SK-N-SH (cell line): ENCODE measurements at regions not wholly inside any gene's neighbourhood (a gene's known extent, or its start where the extent isn't known, plus 50 kb on each side); places are given as distances from the start of the nearest gene placed in this dataset.

Source experiments
- CTCF ChIA-PET: fragments of 300-600, 350-600 bp; formaldehyde crosslinking; extraction: SDS; loops from one replicate; lab custom pipeline; 2021; lab: Yijun Ruan, JAX
- POLR2A ChIA-PET: fragments of 350-600 bp; sonication (Branson Sonifier 250); formaldehyde crosslinking; extraction: SDS; loops from one replicate; lab custom pipeline; 2020; ENCODE audit warnings: antibody characterized with exemption, inconsistent platforms; lab: Yijun Ruan, JAX
- DNase-seq: peaks from one replicate; pipeline ENCODE4 v3.0.0; 2012
- H2AFZ ChIP-seq: fragments of 200-600 bp; sonication (generic); 2 replicates; pipeline ENCODE4 v1.8.1; 2016; ENCODE audit warnings: antibody characterized with exemption, mild to moderate bottlenecking, low read depth
- H3F3A ChIP-seq: fragments of 200-600 bp; sonication (generic); replicated peaks from 2 replicates; pipeline ENCODE3; 2016; ENCODE audit warnings: antibody characterized with exemption, mild to moderate bottlenecking; ENCODE audit not compliant: insufficient read depth
- H3K27ac ChIP-seq, 2 experiments: fragments of 200-500 bp in 1 of 2; fragments of 200-600 bp in 1 of 2; sonication (Bioruptor generic) in 1 of 2; sonication (generic), shearing (Covaris generic) in 1 of 2; 2 replicates each; pipeline versions ENCODE4 v1.5.1 to v1.6.1; 2014 to 2016; ENCODE audit warnings: low read depth in 2 of 2, inconsistent platforms in 1 of 2, low read length in 1 of 2, mild to moderate bottlenecking in 1 of 2, mixed read lengths in 1 of 2
- H3K27me3 ChIP-seq: fragments of 200-600 bp; sonication (generic), shearing (Covaris generic); 2 replicates; pipeline ENCODE4 v1.6.1; 2016; ENCODE audit warnings: mixed run types; ENCODE audit not compliant: insufficient read depth
- H3K36me3 ChIP-seq, 2 experiments: fragments of 200-500 bp in 1 of 2; fragments of 200-600 bp in 1 of 2; sonication (Bioruptor generic) in 1 of 2; sonication (generic) in 1 of 2; replicated peaks in 1 of 2; 2 replicates each; pipeline versions ENCODE3 to v1.5.1; 2014 to 2016; ENCODE audit warnings: low read length in 1 of 2, mild to moderate bottlenecking in 1 of 2; ENCODE audit not compliant: insufficient read depth in 2 of 2, control insufficient read depth in 1 of 2
- H3K4me1 ChIP-seq, 2 experiments: fragments of 200-500 bp in 1 of 2; fragments of 200-600 bp in 1 of 2; sonication (Bioruptor generic) in 1 of 2; sonication (generic), shearing (Covaris generic) in 1 of 2; 2 replicates each; pipeline versions ENCODE4 v1.5.1 to v1.6.1; 2014 to 2016; ENCODE audit warnings: low read depth in 1 of 2, low read length in 1 of 2, mixed run types in 1 of 2; ENCODE audit not compliant: insufficient read depth in 2 of 2, control insufficient read depth in 1 of 2
- H3K4me2 ChIP-seq: fragments of 200-600 bp; sonication (generic), shearing (Covaris generic); 2 replicates; pipeline ENCODE4 v1.6.1; 2017; ENCODE audit warnings: mixed run types
- H3K4me3 ChIP-seq, 2 experiments: fragments of 200-500 bp in 1 of 2; fragments of 200-600 bp in 1 of 2; sonication (Bioruptor generic) in 1 of 2; sonication (generic), shearing (Covaris generic) in 1 of 2; 2 replicates each; pipeline versions ENCODE4 v1.5.1 to v1.8.1; 2014 to 2016; ENCODE audit warnings: low read depth in 2 of 2, inconsistent platforms in 1 of 2, low read length in 1 of 2, mild to moderate bottlenecking in 1 of 2, mixed read lengths in 1 of 2, moderate library complexity in 1 of 2
- H3K79me2 ChIP-seq: fragments of 200-600 bp; sonication (generic); 2 replicates; pipeline ENCODE4 v1.8.1; 2017; ENCODE audit warnings: mild to moderate bottlenecking; ENCODE audit not compliant: insufficient read depth
- H3K9ac ChIP-seq: fragments of 200-600 bp; sonication (generic); 2 replicates; pipeline ENCODE4 v1.6.1; 2017; ENCODE audit warnings: mixed run types
- H3K9me2 ChIP-seq: fragments of 200-600 bp; sonication (generic); 2 replicates; pipeline ENCODE4 v1.6.1; 2017; ENCODE audit warnings: mixed run types
- H3K9me3 ChIP-seq: fragments of 200-600 bp; sonication (generic); 2 replicates; pipeline ENCODE4 v1.6.1; 2017; ENCODE audit warnings: mixed run types, mild to moderate bottlenecking, moderate library complexity
- H4K20me1 ChIP-seq: fragments of 200-600 bp; sonication (generic); 2 replicates; pipeline ENCODE4 v1.6.1; 2017; ENCODE audit warnings: mild to moderate bottlenecking, mixed run types; ENCODE audit not compliant: insufficient read depth
- FOXJ3 ChIP-seq: sonication (generic); formaldehyde crosslinking; IDR thresholded peaks from 2 replicates; pipeline ENCODE4 v1.5.1; 2020; ENCODE audit warnings: mild to moderate bottlenecking, missing genetic modification reagents
- GATA2 ChIP-seq: sonication (generic); formaldehyde crosslinking; IDR thresholded peaks from 2 replicates; pipeline ENCODE4 v1.5.0; 2020; ENCODE audit warnings: mild to moderate bottlenecking, missing genetic modification reagents
- NRF1 ChIP-seq: IDR thresholded peaks from 2 replicates; pipeline ENCODE4 v1.6.1; 2012; ENCODE audit warnings: low read depth, mild to moderate bottlenecking, low read length
- RFX5 ChIP-seq: IDR thresholded peaks from 2 replicates; pipeline ENCODE4 v1.6.1; 2012; ENCODE audit warnings: mild to moderate bottlenecking, improper control_type of control experiment, low read length
- TEAD4 ChIP-seq: IDR thresholded peaks from 2 replicates; pipeline ENCODE4 v1.4.0; 2012; ENCODE audit warnings: mild to moderate bottlenecking, borderline replicate concordance; ENCODE audit not compliant: insufficient read depth
- YY1 ChIP-seq: IDR thresholded peaks from 2 replicates; pipeline ENCODE4 v1.4.0; 2012; ENCODE audit warnings: low read depth, mild to moderate bottlenecking
- WGBS: methylation state at CpG from one replicate; pipeline ENCODE4 v1.1.6; 2017; ENCODE audit warnings: low lambda C conversion rate; 5-methylcytosine and 5-hydroxymethylcytosine counted together
- TF ChIP-seq, protein P1 (sequence below): IDR thresholded peaks from 2 replicates; pipeline ENCODE4; 2012
- TF ChIP-seq, protein P2 (sequence below): fragments of 150-350 bp; IDR thresholded peaks from 2 replicates; pipeline ENCODE4 v1.6.1; 2016; ENCODE audit warnings: mild to moderate bottlenecking, low read depth, low read length

DNA sequence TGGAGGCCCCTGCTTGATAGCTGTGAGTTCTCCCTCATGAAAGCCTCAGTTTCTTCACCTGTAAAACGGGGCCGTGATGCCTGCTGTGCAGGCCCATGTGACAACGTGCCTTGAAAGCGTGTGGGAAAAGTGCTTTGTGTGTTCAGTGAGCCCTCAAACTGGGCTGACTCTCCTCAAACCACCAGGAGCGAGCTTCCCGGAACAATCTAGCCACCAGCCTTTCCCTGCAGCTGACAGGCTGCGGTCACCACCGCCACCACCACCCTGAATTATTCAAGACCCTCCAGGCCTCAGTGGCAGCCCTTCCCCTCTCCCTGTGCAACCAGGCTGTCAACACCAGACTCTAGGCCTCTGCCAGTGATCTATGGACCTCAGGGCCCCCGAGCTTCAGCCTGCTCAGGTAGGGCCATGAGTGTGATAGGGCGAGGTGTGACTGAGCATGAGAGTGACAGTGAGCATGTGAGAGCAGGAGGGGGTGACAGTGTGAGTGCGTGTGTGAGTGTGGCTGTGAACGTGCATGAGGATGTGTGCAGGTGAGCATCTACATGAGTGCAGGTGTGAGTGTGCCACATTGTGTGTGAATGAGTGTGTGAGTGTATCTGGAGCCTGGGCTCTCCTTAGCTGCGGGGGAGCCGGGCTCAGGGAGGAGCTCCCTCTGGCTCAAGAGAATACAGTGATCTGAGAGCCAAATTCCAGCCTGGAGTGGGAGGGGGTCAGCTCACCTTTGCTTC is 53.3 kb upstream of the PSD2 start:
- DNase-seq = no peak
- H3K27ac ChIP-seq = no peak overlapping the region
- no peak overlapping the region for H2AFZ ChIP-seq
- WGBS = 91% methylated on average over 10 of the region's 14 CpGs
- H3K9ac ChIP-seq = no peak overlapping the region
- CTCF ChIA-PET = interaction anchor here (0.9 to 3.0 kb wide), 5 partner anchors 17 to 109 kb away, joined by 3 to 12 read pairs (median 4); no protein-coding TSS in a partner anchor
- peaks cover 27 to 35% of the 10 kb centered on the region in 2 experiments; a peak in 3 of 4 replicates for H3K4me1 ChIP-seq
- H3K27me3 ChIP-seq = no peaks in the 10 kb centered on the region
- TF ChIP-seq YY1 = no peak
- POLR2A ChIA-PET = no interaction called here
- H3K9me3 ChIP-seq = no peaks in the 10 kb centered on the region
- peaks cover 17% of the 10 kb centered on the region for H3F3A ChIP-seq
- H4K20me1 ChIP-seq = no peaks in the 10 kb centered on the region
- H3K9me2 ChIP-seq = no peaks in the 10 kb centered on the region
- H3K36me3 ChIP-seq = no peaks in the 10 kb centered on the region
- no peak overlapping the region for H3K4me3 ChIP-seq
- H3K4me2 ChIP-seq = no peak overlapping the region
- H3K79me2 ChIP-seq = no peaks in the 10 kb centered on the region

DNA sequence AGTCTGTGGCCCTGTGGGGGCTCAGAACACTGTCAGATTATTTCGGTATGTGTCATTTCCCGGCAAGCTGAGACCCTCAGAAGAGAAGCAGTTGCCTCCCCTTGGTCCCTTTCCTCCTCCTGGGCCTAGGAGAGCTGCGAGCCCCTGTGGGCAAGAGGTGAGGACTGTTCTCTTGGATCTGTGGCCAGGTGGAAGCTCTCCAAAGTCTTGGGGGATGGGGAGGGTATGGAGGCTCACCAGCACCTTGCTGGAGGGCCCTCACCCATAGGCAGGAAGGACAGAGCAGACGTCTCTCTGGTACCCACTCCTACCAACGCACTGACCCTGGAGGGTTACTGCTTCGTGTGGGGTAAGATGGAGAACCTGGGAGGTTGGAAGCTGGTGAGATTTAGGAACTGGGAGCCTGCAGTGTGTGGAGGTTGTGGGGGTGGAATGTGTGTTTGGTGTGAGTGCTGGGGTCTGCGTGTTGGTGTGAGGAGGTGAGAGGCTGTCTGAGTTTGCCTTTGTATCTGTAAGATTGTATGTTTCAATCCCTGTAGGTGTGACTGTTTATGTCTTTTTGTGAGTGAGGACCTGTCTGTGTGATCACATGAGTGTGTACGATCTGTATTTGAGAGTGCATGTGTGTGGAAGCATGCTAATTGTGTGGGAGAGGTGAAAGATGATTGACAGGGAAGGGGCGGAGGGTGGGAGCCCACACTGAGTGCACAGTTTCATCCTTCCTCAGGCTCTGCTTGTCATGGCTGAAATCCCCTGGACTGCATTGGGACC is 52.4 kb upstream of the PSD2 start:
- Histone ChIP-seq H3K9me3 (no peaks in the 10 kb centered on the region), H3K9me2 (no peaks in the 10 kb centered on the region), H3K4me3 (no peak overlapping the region), H3K9ac (no peak overlapping the region), H3K4me2 (no peak overlapping the region), H4K20me1 (no peaks in the 10 kb centered on the region), H3K4me1 (peaks cover 35 to 41% of the 10 kb centered on the region in 2 experiments; a peak in 3 of 4 replicates), H3K79me2 (no peaks in the 10 kb centered on the region), H3K27me3 (no peaks in the 10 kb centered on the region), H3F3A (peaks cover 17% of the 10 kb centered on the region), H3K27ac (no peak overlapping the region), H2AFZ (no peak overlapping the region), H3K36me3 (no peaks in the 10 kb centered on the region)
- ChIA-PET POLR2A (interaction anchor here (1.0 kb wide), 1 partner anchor 32 kb away, joined by 3 read pairs; no protein-coding TSS in a partner anchor), CTCF (interaction anchor here (0.9 to 3.0 kb wide), 2 partner anchors 33 to 110 kb away, joined by 4 to 12 read pairs; no protein-coding TSS in a partner anchor)
- no peak for DNase-seq
- TF ChIP-seq, protein P1, sequence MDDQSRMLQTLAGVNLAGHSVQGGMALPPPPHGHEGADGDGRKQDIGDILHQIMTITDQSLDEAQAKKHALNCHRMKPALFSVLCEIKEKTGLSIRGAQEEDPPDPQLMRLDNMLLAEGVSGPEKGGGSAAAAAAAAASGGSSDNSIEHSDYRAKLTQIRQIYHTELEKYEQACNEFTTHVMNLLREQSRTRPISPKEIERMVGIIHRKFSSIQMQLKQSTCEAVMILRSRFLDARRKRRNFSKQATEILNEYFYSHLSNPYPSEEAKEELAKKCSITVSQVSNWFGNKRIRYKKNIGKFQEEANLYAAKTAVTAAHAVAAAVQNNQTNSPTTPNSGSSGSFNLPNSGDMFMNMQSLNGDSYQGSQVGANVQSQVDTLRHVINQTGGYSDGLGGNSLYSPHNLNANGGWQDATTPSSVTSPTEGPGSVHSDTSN = peak; percentile 32
- TF ChIP-seq GATA2 (CRISPR knock-in tag) (no peak), TEAD4 (no peak), RFX5 (no peak), NRF1 (no peak), FOXJ3 (CRISPR knock-in tag) (no peak)
- TF ChIP-seq, protein P2, sequence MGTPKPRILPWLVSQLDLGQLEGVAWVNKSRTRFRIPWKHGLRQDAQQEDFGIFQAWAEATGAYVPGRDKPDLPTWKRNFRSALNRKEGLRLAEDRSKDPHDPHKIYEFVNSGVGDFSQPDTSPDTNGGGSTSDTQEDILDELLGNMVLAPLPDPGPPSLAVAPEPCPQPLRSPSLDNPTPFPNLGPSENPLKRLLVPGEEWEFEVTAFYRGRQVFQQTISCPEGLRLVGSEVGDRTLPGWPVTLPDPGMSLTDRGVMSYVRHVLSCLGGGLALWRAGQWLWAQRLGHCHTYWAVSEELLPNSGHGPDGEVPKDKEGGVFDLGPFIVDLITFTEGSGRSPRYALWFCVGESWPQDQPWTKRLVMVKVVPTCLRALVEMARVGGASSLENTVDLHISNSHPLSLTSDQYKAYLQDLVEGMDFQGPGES = no peak
- WGBS = 89% methylated on average over 8 of the region's 9 CpGs
